NOMO-1 treated with DMSO at 0.1 percent for 48 hours (cell line): ENCODE measurements at regions not wholly inside any gene's neighbourhood (a gene's known extent, or its start where the extent isn't known, plus 50 kb on each side); places are given as distances from the start of the nearest gene placed in this dataset.

ENCODE experiments used
- DNase-seq: peaks from one replicate; lab custom pipeline; 2025; ENCODE audit not compliant: unreplicated experiment; lab: John Stamatoyannopoulos, UW

DNA sequence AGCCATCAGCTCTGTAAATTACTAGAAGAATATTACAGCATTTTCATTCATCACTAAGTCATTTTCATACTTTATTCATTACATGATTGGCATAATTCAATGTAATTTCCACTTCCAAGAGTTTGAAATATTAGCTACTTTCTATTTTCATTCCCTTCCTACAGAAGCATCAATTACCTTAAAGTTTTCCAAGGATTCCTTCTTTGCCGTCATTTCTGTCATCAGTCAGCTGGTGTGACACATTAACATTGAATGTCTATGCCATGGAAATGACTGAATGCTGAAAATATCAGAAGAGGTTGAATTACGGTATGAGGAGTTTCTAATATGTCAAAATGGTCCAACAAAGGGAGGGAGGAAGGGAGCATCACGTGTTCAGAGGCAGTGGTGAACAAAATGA is 718.2 kb upstream of the GRM7 start:
- no peak for DNase-seq

DNA sequence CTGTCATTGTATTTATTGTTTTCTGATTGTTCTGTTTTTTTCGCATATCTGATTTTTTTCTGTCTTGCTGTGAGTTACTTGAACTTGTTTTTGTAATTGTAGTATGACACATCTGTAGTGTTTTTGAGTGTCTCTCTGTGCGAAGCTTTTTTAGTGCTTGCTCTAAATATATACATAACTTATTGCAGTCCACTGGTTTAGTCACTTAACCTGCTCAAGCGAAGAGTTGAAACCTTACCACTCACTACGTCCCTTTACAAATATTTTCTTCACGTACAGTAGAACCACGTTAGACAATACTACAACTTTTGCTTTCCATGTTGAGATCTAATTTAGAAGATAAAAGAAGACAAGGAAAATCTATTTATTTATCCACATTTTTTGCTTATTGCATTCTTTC is 713.0 kb upstream of the GRM7 start:
- DNase-seq: no peak

DNA sequence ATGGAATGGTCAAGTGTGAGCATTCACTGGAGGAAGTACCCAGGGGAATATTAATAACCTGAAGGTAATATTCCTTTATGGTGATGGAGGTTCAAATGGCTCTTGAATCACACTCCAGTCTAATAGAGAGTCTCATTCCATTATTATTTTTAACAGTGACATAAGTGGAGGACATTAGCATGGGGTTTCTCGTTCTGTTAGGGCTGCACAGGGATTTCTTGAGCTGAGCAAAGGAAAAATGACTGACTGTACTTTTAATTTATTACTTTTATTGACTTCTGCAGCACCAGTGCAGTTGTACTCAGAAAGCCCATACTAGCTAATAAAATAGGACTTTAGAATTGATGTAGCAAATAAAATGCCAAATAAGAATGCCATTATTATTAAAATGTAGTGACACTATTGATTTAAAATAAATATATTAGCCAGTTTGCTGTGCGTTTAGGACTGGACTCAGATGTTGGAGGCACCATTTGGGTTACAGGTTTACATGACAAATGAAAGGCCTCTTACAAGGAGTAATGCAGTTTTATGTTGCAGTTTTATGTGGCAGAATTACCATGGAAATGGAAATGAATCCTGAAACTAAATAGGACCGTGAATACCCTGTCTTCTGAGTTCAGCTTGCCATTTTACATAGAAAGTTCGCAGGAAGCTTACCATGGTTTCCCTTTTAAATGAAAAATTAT is 705.1 kb upstream of the GRM7 start:
- no peak for DNase-seq

DNA sequence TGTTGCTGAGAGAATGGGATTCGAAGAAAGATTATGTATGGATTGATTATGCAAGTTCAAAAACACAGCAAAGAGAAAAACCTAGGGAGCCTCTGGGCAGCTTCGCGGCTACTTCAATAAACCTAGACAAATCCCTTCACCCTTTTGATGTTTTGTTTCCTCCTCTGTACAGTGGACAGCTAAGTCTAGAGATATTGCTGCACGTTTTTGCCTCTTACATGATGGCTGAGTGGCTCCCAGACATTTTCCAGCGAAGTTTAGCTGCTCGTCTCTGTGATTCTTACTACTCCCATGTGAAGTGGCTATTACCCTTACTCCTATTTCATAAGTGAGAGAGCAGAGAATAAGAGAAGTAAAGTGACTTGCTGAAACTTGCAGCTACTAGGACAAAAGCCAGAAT is 695.0 kb upstream of the GRM7 start:
- no peak for DNase-seq

DNA sequence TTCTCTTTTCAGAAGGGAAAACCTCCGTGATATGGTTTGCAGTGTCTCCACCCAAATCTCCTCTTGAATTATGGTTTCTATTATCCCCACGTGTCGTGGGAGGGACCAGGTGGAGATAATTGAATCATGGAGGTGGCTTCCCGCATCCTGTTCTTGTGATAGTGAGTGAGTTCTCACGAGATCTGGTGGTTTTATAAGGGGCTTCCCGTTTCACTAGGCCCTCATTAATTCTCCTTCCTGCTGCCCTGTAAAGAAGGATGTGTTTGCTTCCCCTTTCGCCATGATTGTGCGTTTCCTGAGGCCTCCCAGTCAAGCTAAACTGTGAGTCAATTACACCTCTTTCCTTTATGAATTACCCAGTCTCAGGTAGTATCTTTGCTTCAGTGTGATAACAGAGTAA is 692.7 kb upstream of the GRM7 start:
- DNase-seq: peak; percentile 68

DNA sequence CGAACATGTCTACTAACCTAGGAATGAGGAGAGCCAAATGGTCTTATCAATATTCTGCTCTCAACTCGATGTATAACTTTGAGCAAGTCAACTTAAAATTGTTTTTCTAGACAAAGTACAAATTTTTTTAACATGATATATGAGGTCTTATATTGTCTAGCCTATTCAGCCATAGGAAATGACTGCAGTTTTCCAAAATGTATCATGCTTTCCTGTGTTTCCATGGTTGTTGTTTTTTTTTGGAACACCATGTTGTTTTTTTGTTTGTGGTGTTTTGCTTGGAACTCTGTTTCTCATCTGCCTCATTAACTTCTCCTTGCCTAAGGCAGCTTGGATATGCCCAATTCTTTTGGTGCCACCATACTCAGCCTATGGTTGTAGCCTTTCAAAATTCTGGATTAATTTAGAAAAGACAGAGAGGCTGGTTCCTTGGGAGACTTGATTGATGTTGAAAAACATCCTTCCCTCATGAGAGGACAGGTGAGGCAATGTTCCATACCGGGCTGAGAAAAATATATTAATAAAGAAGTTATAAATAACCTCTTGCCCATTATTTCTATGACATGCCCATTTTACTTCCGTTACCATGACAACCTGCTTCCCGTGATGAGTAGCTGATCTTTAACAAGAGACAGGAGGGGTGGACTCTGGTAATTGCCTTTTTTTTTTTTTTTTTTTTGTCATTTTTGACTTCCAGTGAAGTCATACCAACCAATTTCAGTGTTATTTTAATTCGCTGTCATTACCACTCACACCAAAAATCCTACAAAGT is 687.9 kb upstream of the GRM7 start:
- no peak for DNase-seq

DNA sequence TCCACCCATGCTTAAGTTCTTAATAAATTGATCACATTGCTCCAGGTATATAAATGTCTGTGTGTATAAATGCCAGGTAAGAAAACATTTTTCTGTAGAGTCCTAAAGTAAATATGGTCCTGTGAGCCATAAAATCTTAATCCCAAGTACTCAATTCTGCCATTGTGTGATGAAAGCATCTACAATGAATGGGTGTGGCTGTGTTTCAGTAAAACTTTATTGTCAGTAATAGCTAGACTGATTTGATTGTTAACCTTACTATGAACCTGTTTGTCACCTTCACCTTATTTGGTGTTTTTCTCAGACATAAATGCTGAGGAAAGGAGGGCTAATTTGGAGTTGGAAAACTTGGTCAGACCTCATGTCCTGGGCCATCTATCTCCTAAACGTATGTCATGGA is 683.5 kb upstream of the GRM7 start:
- DNase-seq: no peak

DNA sequence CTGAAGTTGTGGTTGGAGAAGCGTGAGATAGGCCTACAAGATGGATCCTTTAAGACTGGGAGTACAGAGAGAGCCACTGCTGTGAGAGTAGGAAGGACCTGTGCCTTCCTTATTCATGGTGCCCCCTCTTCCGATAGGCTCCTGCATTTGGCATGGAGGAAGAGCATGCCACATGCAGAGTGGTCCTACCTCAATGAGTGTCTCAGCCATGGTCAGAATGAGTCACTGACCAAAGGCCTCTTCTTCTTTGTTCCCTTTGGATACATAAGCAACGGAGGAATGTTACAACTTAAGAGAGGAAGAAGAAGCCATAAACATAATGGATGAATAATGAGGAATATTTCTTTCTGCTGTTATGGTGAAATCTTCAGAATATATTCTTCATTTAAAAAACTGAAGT is 681.2 kb upstream of the GRM7 start:
- no peak for DNase-seq

DNA sequence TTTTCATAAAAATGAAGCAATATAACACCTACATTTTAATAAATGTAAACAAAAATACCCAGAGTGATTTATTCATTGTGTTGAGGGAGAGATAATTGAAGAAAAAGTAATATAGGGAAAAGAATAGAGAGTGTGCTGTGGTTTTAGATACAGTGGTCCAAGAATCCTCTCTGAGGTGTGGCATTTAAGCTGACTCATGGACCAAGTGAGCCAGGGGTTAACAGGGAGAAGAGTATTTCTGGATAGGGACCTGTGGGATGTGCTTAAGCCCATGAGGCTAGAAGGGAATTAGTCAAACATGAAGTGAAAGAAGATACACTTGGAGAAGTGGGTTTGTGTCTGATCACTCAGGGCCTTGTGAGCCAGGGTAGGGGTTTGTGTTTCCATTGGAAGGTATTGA is 680.7 kb upstream of the GRM7 start:
- no peak for DNase-seq

DNA sequence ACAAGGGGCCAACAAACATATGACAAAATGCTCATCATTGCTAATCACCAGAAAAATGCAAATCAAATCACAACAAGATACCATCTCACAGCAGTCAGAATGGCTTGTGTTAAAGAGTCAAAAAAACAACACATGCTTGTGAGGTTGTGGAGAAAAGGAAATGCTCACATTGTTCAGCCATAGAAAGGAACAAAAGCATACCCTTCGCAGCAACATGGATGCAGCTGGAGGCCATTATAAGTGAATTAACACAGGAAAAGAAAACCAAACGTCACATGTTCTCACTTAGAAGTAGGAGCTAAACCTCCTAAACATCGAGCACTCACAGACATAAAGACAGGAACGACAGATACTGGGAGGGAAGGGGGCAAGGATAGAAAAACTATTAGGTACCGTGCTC is 678.4 kb upstream of the GRM7 start:
- DNase-seq: no peak

DNA sequence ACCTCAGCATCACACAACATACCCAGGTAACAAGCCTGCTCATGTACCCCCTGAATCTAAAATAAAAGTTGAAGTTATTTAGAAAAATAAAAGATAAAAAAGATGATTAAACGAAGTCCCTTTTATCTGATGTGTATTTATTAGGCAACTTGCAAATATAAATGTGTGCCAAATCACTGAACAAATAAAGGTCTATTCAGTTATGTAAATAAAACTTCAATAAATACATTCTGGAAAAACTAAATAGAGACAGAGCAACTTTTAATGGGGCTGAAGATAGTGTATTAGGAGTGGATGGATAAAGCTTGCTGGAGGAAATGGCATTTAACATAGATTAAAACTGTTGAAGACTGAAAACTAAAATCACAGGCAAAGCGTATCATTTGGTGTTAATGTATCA is 678.0 kb upstream of the GRM7 start:
- DNase-seq: no peak

DNA sequence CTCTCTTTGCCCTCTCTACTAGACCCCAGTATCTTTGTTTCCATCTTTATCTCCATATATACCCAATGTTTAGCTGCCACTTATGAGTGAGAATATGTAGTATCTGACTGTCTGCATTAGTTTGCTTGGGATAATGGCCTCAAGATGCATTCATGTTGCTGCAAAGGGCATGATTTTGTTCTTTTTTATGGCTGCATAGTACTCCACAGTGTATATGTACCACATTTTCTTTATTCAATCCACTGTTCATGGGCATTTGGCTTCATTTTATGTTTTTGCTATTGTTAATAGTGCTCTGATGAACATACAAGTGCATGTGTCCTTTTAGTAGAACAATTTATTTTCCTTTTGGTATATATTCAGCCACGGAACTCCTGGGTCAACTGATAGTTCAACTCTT is 671.5 kb upstream of the GRM7 start:
- no peak for DNase-seq

DNA sequence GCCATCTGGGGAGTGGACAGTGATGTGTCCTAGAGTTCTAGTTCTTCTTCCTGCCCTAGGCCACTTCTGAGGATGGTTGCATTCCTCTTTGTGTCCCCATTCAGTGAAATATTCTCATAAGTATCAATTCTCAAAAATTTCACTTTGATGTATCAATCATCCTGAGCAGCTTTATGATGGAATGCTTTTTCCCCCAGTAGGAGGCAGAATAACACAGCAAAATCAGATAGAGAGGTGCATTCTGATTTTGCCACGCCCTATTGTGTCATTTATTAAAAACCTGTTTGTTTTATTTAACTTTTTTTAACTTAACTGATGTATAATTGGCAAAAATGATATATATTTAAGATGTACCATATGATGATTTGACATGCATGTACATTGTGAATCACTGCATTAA is 656.0 kb upstream of the GRM7 start:
- no peak for DNase-seq

DNA sequence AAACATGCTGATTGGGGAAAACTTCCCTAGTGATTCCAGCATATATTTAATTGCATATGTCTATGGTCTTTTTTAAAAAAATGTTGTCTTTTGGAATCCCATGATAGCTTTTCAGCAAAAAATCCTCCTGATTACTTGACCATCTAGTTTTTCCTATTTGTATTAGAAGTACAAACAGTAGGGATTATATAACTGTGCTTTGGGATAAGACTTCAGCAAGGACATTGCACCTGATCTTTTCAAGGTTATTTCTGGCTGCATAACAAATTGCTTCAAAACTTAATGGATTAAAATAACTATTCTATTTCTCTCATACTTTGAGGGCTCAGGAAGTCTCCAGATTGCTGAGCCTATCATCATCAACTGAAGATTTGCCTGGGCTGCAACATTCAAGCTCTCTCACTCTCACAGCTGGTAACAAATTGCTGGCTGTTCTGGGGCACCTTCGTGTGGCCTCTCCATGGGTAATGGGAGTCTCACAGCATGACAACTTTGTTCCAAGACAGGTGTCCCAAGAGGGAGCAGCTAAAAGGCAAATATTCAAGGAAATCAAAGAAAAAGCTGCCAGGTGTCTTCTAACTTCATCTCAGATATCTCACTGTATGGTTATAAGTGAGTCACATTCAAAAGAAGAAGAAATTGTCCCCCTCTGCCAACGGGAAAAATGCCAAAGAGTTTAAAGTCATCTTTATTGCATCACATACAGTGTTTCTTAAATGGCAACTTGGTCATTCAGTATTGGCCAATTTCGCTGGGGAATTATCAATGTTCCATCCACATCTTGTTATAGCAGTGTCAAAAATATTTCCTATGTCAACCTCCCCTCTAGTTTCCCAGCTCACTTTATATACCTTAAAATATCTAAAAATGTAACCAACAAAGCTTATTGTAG is 644.5 kb upstream of the GRM7 start:
- no peak for DNase-seq

DNA sequence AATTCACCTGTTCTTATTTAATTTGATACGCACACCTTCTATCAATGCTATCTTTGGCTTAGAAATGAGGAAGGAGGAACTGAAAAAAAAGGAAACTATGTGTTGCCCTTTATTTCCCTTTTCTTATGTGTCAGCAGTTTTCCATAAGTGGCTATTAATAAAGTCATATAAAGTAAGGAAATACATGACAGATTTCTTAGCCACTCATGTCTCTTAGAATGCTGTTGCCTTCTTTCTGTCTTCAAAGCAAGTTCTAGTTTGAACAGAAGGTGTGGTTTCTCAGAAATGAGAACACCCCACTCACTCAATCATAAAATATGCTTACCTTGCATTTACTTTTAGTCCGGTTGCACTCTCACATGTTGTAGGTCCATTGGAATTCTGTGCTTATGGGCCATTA is 640.5 kb upstream of the GRM7 start:
- peak; percentile 43 for DNase-seq

DNA sequence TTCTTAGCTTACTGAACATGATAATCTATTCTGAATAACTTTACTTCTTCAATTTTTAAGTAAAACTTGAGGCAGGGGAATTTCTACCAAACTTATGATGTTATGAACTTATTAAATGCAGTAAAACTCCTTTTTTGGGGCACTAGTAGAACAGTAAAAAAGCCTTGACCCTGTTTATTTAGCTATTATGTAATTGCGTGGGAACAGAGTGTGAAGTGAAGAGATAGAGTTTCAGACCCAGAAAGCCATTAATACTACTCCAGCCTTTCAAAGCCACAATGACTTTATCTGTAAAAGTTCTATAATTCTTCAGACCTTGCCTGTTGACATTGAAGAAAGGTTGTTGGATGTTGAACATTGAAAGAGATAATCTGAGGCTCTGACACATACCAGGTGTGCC is 638.8 kb upstream of the GRM7 start:
- DNase-seq: no peak

DNA sequence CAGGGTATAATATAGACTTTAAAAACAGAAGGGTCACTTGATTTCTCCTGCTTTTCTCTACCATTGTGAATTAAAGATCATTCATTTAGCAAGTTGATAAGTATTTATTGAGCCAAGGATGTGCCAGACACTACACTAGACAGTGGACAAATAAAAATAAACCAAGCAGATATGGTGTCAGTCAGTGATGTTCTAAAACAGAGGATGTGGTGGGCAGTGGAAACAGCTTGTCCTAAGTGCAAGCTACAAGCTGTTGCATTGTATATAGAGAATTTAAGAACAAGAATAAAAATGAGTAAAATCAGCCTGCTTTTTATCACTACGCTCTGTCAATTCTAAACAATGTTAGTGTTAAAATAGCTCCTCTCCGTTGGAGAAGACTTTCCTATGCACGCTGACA is 637.3 kb upstream of the GRM7 start:
- DNase-seq: no peak

DNA sequence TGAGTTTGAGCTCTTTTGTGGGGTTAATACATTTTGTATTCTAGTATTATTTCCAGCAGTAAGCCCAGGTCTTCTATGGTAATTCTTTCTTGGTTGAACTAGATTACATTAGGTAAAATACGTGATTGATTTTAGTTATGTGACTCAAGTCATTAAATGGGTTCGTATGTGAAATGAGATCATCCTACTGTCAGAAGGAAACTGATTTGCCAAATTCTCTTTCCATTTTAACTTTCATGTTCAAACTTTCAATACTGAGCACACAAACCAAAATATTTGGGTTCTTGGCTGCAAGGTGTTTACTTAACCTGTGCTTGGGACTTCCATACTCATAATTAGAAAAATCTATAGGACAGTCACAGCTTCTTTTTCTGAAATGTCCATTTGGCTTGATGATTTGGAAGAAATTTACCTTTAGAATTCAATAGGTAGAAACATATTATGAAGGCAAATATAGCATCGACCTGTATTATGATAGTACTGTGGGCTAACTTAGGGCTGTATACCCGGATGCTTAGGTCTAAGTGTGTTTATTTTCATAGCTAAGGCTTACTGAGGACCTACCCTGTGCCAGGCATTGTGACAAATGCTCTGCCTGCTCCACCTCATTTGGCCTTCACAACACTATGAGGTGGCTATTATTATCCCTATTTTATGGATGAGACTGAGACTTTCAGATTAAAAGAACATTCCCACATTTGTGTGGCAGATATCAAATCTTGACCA is 631.8 kb upstream of the GRM7 start:
- no peak for DNase-seq

DNA sequence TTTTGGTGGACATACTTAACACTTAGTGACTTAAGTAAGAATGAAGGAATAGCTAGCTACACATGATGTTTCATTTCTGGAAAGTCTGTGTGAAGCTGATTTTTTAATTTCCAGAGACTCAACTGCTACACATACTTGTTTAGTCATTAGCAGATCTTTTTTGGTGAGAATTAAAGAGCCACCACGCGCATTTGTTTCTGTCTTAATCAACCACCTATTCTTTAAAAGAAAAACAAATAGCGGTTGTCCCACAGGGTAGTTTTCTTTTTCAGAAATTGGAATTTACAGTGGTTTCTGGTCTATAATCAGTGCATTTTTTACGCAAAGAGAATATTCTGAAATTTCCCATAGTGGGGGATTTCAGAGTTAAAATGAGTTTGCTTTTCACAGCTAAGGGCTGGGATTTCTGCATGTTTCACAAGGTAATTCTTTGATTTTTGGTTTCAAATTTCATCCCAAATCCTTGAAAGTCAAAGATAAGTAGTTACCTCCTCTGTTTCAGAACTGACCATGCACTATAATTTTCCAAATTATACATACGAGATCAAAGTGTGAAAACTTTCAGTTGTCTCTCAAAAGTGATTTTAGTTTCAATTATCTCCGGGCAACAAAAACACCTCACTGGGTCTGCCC is 631.0 kb upstream of the GRM7 start:
- no peak for DNase-seq

DNA sequence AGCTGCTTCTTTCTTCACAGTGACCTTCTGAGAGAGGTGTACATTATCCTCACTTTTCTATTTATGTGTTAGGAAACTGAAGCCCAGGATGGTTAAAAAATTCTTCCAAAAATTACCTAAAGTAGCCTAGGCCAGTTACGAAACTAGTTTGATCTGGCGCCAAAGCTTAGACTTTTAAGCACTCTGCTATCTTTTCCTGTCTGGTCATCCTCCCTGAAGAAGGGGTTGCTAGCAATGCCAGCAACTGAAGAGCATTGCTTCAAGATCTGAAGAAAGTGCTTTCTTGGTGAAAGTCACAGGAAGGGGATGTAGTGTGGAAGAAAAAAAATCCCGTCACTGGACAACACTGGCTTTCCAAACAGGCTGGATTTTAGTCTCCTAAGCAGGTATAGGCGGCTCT is 618.8 kb upstream of the GRM7 start:
- DNase-seq: no peak

DNA sequence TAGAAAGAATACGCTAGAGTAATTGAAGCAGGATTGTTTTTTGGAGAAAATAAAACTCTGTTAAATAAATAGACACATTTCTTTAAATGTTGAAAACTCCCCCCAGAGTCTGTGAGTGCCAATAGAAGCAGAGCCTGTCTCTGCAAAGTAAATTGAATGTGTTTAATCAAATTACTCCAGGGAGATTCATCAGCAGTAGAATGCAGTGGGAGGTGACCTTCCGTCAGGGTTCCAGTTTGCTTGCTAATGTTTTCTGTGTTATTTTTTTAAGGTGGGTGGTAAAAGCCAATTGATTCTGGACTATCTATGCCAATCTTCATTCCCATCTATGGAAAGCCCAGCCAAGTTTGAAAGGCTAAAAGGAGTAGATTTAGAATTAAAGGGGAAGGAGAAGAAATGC is 612.4 kb upstream of the GRM7 start:
- DNase-seq: no peak
